GM18951 (cell line): ENCODE measurements at regions not wholly inside any gene's neighbourhood (a gene's known extent, or its start where the extent isn't known, plus 50 kb on each side); places are given as distances from the start of the nearest gene placed in this dataset.

ENCODE experiments used
- POLR2A ChIP-seq: IDR thresholded peaks from 4 replicates; pipeline ENCODE4 v1.6.1; 2011; ENCODE audit warnings: mild to moderate bottlenecking; ENCODE audit not compliant: insufficient read length, insufficient read depth; ENCODE audit errors: extremely low read depth
- in situ Hi-C: fragments of 300-500 bp; cut with MboI; formaldehyde crosslinking; loops from one replicate; pipeline ENCODE4 v1.12.0; 2022; ENCODE audit warnings: low sequenced_read_pairs, mixed read lengths, inconsistent platforms; ENCODE audit not compliant: unreplicated experiment

- no peak for TF ChIP-seq POLR2A
- in situ Hi-C loops: no loop called here
Measured at GRCh38 chr16:56109205-56109604, 82.1 kb upstream of the GNAO1 start.

DNA sequence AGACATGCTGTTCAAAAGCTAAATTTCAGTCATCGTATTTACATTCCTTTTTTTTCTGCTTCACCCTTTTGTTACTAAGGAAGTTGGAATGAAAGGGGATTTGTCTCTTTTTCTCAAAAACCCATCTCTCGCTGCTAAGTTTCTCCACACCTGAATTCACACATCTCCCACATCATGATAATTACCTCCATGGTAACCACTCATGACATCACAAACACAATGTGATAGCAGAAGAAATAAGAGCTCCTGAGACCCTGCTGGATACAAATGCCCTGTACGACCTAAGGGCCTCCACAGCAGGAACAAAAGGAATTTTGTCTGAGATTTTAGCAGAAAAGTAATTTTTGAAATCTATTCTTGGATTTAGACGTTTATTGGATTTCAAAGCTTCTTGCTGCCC lies 82.6 kb upstream of the GNAO1 start:
- in situ Hi-C loops: no loop called here

DNA sequence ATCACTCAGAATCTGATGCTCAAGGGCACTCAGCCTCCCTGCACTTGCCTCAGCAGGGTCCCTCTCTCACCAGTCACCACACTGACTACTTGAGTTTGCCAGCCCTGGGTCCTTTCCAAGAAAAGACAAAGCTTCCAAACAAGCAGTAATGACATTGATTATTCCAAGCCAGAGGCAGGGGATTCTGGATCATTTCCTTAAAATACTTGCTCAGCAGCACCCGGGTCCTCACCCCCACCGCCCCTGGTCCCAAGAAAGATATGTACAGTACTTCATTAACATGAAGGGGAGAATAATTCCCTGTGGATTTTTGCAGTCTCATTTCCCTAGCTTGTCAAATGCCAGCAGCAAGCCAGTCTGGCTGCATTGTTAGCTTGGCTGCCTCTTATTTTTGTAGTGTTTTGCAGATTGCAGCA lies 83.2 kb upstream of the GNAO1 start:
- in situ Hi-C loops: no loop called here
- TF ChIP-seq POLR2A: no peak

More for the DNA sequence above, 82.6 kb upstream of the GNAO1 start:
- no peak for TF ChIP-seq POLR2A

- no peak for TF ChIP-seq POLR2A
- in situ Hi-C loops: no loop called here
Measured at GRCh38 chr16:56106527-56106926, 84.8 kb upstream of the GNAO1 start.

GRCh38 chr16:56102906-56103305 lies 88.4 kb upstream of the GNAO1 start:
- TF ChIP-seq POLR2A: no peak

DNA sequence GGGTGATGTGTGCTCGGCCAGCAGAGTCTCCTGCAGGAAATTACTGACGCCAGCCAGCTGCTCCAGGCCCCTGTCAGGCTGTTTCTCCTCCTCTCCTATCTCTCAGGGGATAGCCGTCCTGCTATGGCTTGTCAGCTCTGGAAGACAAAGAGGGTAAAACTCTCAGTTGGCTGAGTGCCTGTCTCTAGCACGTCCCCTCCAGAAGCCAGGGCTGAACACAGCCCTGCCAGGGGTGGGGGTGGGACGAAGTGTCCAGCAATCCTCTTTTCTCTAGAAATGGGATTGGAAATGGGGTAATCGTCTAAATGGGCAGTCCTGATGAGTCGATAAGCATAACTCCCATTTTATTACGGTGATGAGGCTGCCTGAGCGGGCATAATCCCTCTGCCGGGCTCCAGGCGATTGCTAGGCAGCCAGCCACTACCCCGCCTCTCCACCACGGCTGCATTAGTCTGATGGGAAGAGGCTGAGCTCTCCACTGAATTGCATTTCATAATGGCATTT lies 89.1 kb upstream of the GNAO1 start:
- in situ Hi-C loops: no loop called here
- TF ChIP-seq POLR2A: no peak

More at GRCh38 chr16:56102906-56103305, 88.4 kb upstream of the GNAO1 start:
- in situ Hi-C loops: no loop called here

DNA sequence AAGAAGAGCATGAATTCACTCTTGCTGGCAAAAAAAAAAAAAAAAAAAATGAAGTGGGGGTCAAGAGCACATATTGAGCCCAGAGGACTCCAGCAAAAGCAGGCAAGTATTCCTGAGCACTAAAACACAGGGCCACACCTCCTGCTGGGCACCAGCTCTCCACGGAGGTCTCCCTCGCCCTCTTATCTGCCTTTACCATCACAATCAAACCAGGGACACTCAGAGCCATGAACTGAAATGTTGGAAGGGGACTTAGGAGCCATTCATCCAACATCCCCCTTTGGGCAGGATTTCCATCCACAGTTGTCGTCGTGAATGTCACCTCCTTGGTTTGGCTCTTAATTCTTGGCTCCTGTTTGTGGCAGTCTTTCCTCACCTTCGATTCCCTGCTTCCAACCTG lies 89.8 kb upstream of the GNAO1 start:
- in situ Hi-C loops: no loop called here
- TF ChIP-seq POLR2A: no peak

DNA sequence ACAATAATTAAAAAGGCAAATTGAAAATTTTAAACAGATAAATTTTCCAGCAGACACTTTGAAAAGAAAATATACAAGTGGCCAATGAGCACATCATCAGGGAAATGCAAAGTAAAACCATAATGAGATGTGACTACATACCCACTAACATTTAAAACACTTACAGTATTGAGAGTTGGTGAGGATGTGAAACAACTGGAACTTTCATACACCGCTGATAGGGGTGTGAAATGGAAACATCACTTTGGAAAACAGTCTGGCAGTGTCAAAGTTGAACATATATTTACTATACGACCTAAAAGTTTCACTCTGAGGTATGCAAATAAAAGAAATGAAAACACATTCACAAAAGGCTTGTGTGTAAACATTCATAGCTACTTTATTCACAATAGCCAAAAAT lies 94.0 kb upstream of the GNAO1 start:
- no peak for TF ChIP-seq POLR2A
- in situ Hi-C loops: no loop called here

GRCh38 chr16:56094231-56094630 lies 97.1 kb upstream of the GNAO1 start:
- no peak for TF ChIP-seq POLR2A
- in situ Hi-C loops: no loop called here

DNA sequence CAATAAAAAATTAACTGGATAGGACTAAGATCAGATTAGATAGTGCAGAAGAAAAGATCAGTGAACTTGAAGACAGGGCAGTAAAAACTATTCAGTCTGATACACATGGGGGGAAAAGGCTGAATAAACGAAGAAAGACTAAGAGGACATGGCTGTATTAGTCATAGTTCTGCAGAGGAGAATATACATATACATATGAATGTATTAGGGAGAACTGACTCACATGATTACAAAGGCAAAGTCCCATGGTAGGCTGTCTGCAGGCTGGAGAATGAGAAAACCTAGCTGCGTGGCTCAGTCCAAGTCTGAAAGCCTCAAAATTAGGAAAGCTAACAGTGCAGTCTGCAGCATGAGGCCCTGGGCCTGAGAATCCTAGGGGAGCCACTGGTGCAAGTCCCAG lies 98.2 kb upstream of the GNAO1 start:
- in situ Hi-C loops: no loop called here

GRCh38 chr16:56090076-56090475 lies 101.2 kb upstream of the GNAO1 start:
- no peak for TF ChIP-seq POLR2A
- in situ Hi-C loops: no loop called here

More for the DNA sequence above, 98.2 kb upstream of the GNAO1 start:
- TF ChIP-seq POLR2A: no peak

DNA sequence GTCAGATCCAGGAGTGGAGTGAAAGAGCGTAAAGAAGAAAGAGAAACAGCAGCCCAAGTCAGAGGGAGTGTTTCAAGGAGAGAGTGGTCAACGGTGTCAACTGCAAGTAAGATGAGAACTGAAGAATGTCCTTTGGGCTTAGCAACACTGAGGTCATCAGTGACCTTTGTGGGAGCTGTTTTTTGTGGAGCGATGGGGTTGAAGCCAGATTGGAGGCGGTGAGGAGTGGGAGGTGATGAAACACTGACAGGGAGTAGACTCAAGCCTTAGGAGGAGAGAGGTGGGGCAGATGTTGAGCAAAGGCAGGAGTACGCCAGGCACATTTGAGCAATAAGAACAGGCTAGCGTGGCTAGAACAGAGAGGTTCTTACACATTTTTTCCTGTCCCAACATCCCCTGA lies 103.7 kb upstream of the GNAO1 start:
- TF ChIP-seq POLR2A: no peak
- in situ Hi-C loops: no loop called here

DNA sequence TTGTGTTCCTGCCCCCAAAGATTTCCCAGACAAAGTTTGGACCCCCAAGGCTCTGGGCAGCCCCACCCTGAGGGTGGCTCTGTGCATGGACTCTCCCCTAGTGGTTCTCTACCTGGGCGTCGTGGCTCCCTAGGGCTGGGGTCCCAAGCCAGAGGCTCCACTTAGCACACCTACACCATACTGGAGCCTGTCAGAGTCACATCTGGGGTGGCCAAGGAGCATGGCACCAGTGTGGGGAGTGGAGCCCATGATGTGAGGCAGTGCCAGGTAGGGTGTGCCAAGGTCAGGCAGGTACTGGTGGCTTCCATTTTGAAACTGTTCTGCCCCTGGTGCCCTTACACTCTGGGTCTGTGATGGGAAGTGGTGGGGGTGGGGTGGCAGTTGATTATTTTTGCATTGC lies 109.9 kb upstream of the GNAO1 start:
- TF ChIP-seq POLR2A: no peak
- in situ Hi-C loops: no loop called here

- in situ Hi-C loops: no loop called here
Measured at GRCh38 chr16:56075732-56076388, 115.4 kb upstream of the GNAO1 start.

More at GRCh38 chr16:56075732-56076388, 115.4 kb upstream of the GNAO1 start:
- TF ChIP-seq POLR2A: no peak
